Nephron progenitor cell (in vitro differentiated cells): ENCODE measurements at regions not wholly inside any gene's neighbourhood (a gene's known extent, or its start where the extent isn't known, plus 50 kb on each side); places are given as distances from the start of the nearest gene placed in this dataset.

Source experiments
- DNase-seq: peaks from one replicate; pipeline ENCODE4 v3.0.0; 2021
- H3K27ac Mint-ChIP-seq: 2 replicates; pipeline ENCODE4 v1.8.0; 2021; ENCODE audit warnings: mild to moderate bottlenecking, moderate library complexity, mixed read lengths
- H3K27me3 Mint-ChIP-seq: 2 replicates; pipeline ENCODE4 v1.8.0; 2021; ENCODE audit warnings: mild to moderate bottlenecking, low read depth, mixed read lengths; ENCODE audit not compliant: poor library complexity
- H3K36me3 Mint-ChIP-seq: 2 replicates; pipeline ENCODE4 v1.8.0; 2021; ENCODE audit warnings: low read depth, mixed read lengths
- H3K4me1 Mint-ChIP-seq: 2 replicates; pipeline ENCODE4 v1.8.0; 2021; ENCODE audit warnings: mixed read lengths
- H3K4me3 Mint-ChIP-seq: 2 replicates; pipeline ENCODE4 v1.8.0; 2021; ENCODE audit warnings: mild to moderate bottlenecking, moderate library complexity, mixed read lengths
- H3K9me3 Mint-ChIP-seq: 2 replicates; pipeline ENCODE4 v1.8.0; 2021; ENCODE audit warnings: mild to moderate bottlenecking, moderate library complexity, mixed read lengths
- TF ChIP-seq, protein P1 (sequence below): fragments of 200-600 bp; sonication (generic); IDR thresholded peaks from 2 replicates; pipeline ENCODE4 v1.5.0; 2021; ENCODE audit warnings: antibody characterized with exemption

- Mint-ChIP-seq H3K4me3 (no peak overlapping the region), H3K4me1 (no peaks in the 10 kb centered on the region), H3K36me3 (peaks cover 4% of the 10 kb centered on the region), H3K27me3 (peaks cover 16% of the 10 kb centered on the region), H3K9me3 (peaks cover 4% of the 10 kb centered on the region), H3K27ac (no peak overlapping the region)
- no peak for DNase-seq
- TF ChIP-seq, protein P1, sequence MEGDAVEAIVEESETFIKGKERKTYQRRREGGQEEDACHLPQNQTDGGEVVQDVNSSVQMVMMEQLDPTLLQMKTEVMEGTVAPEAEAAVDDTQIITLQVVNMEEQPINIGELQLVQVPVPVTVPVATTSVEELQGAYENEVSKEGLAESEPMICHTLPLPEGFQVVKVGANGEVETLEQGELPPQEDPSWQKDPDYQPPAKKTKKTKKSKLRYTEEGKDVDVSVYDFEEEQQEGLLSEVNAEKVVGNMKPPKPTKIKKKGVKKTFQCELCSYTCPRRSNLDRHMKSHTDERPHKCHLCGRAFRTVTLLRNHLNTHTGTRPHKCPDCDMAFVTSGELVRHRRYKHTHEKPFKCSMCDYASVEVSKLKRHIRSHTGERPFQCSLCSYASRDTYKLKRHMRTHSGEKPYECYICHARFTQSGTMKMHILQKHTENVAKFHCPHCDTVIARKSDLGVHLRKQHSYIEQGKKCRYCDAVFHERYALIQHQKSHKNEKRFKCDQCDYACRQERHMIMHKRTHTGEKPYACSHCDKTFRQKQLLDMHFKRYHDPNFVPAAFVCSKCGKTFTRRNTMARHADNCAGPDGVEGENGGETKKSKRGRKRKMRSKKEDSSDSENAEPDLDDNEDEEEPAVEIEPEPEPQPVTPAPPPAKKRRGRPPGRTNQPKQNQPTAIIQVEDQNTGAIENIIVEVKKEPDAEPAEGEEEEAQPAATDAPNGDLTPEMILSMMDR: no peak
These were observed 108.3 kb downstream of the BUB3 start for GRCh38 chr10:123262456-123262855.

- H3K4me3 Mint-ChIP-seq: no peak overlapping the region
- TF ChIP-seq, protein P1: no peak
- peaks cover 4% of the 10 kb centered on the region for H3K36me3 Mint-ChIP-seq
- no peak overlapping the region for H3K27ac Mint-ChIP-seq
- peaks cover 8% of the 10 kb centered on the region for H3K9me3 Mint-ChIP-seq
- no peaks in the 10 kb centered on the region for H3K4me1 Mint-ChIP-seq
- peaks cover under 1% of the 10 kb centered on the region for H3K27me3 Mint-ChIP-seq
- DNase-seq: no peak
These were observed 112.8 kb downstream of the BUB3 start for GRCh38 chr10:123266971-123267370.

DNA sequence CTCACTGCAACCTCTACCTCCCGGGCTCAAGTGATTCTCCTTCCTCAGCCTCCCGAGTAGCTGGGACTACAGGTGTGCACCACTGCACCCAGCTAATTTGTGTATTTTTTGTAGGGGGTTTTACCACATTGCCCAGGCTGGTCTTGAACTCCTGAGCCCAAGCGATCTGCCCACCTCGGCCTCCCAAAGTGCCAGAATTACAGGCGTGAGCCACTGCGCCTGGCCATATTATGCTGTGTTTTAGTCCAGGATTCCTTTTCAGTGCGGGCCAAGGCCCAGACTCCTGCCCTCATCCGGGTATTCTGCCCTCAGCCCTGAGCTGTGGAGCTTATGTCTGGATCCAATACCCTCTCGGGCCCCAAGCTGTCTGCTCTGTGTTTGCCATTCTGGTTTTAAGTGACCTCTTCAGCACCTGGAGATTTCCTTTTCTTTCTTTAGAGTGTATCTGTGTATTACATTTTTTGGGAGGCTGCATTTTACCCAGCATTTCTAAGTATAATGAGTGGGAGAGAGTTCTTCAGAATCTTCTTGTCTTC lies 114.9 kb downstream of the BUB3 start:
- no peak for DNase-seq
- no peak overlapping the region for H3K27ac Mint-ChIP-seq
- peaks cover 3% of the 10 kb centered on the region for H3K4me1 Mint-ChIP-seq
- TF ChIP-seq, protein P1: no peak
- peaks cover 4% of the 10 kb centered on the region for H3K36me3 Mint-ChIP-seq
- H3K4me3 Mint-ChIP-seq: no peak overlapping the region
- peaks cover 11% of the 10 kb centered on the region for H3K27me3 Mint-ChIP-seq
- peaks cover 8% of the 10 kb centered on the region for H3K9me3 Mint-ChIP-seq

DNA sequence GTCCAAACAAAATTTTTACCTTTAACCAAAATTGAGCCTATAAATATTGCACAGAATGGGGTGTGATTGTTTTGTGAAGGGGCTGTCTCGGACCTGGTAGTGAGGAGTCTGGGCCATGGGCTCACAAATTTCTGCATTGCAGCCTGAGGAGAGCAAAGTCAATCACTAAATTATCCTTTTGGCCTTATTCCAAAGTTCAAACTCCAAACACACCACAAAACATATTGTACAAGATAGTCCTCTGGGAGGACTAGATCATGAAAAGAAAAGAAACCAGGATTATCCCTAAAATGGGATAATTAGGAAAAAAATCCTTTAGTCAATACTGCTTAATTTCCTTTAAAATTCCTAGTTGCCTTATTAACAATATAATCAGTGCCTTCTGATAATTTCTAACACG lies 115.5 kb downstream of the BUB3 start:
- Mint-ChIP-seq H3K27ac (no peak overlapping the region), H3K9me3 (peaks cover 8% of the 10 kb centered on the region), H3K4me1 (peaks cover 9% of the 10 kb centered on the region), H3K4me3 (no peak overlapping the region), H3K27me3 (peaks cover 17% of the 10 kb centered on the region), H3K36me3 (peaks cover 4% of the 10 kb centered on the region)
- DNase-seq: no peak
- TF ChIP-seq, protein P1: no peak

DNA sequence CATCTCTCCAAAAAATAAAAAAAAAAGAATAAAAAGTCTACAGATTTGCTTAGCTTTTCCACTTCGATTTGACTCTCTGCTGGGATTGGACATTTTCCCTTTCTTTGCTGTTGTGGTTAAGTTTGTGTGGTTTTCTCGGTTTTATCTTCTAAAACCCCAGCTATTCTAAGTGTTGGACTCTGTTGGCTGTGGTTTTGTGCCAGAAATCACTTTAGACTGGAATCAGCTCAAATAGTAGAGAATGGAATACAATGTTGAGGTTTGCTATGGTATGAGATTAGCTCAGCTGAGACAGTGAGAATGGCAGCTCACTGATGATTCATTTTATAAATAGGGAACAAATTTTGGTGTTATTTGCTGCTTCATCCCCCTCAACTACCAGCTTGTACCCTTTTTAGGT lies 116.0 kb downstream of the BUB3 start:
- no peak for DNase-seq
- TF ChIP-seq, protein P1: no peak
- H3K27ac Mint-ChIP-seq: no peak overlapping the region

DNA sequence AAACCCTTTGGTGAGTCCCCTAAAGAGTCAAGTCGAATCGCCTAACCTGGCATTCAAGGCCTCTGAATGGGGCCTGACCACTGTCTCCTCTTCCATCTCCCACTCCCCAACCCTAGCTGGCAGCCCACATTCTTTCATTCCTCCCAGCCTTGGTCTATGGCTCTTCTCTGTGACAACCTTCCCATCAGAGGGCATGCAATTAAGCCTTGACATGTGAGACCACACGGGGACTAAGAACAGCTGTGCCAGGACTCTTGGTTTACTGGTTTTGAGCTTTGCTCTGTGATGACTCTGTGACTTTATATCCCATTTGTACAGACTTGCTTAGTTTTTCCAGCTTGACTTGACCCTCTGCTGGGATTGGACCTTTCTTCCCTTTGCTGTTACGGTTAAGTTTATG lies 116.6 kb downstream of the BUB3 start:
- Mint-ChIP-seq H3K9me3 (peaks cover 15% of the 10 kb centered on the region), H3K4me1 (peaks cover 20% of the 10 kb centered on the region), H3K4me3 (no peak overlapping the region), H3K27me3 (peaks cover 28% of the 10 kb centered on the region), H3K27ac (no peak overlapping the region), H3K36me3 (peaks cover 4% of the 10 kb centered on the region)
- DNase-seq: no peak
- TF ChIP-seq, protein P1: no peak

More for the DNA sequence above, 116.0 kb downstream of the BUB3 start:
- Mint-ChIP-seq H3K4me3 (no peak overlapping the region), H3K27me3 (peaks cover 22% of the 10 kb centered on the region), H3K4me1 (peaks cover 14% of the 10 kb centered on the region), H3K9me3 (peaks cover 10% of the 10 kb centered on the region), H3K36me3 (peaks cover 4% of the 10 kb centered on the region)
